ENCODE measurements at regions not wholly inside any gene's neighbourhood (a gene's known extent, or its start where the extent isn't known, plus 50 kb on each side); places are given as distances from the start of the nearest gene placed in this dataset.

DNA sequence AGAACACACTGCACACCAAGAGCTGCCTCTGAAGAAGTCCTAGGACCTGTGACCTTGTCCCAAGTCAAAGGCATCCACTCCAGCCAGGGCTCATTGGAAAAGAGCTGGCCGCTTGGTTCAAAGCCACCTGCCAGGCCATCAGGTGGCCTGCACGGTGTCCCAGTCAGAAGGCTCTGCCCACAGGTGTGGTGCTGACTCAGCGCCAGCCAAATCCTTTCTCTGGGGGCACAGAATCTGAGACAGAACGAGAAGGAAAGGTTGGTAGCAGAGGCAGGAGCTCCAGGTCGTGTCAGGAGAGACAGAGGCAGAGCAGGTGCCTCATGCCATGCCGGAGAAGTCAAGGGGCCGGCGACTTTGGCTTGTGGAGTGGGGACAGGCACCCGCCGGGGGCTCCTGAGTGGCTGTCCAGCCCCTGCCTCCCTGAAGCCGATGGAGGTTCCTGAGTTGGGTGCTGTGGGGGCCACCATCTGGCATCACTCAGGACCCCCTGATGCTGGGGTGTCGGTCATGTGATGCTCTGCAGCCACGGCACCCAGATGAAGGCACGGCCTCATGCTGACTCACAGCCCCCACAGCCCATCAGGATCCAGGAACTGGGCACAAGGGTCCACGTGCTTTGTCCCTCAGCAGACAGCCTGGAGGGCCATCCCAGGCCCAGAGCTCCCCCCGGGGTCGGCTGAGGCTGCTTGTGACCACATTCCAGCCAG is 128.1 kb upstream of the FOXF1 start:
- WGBS, 2 donors = 70 to 80% methylated on average over 17 of the region's 17 CpGs
- Histone ChIP-seq H3K4me3 (no peak overlapping the region), H3K27ac (no peak overlapping the region)

GRCh38 chr16:86382774-86383407 is 127.4 kb upstream of the FOXF1 start:
- WGBS, 2 donors = 74 to 82% methylated on average over 15 of the region's 15 CpGs
- H3K9me3 ChIP-seq = no peaks in the 10 kb centered on the region
- peak; percentile 64 for DNase-seq
- H3K4me1 ChIP-seq = peaks cover 0 to 9% (median 2%) of the 10 kb centered on the region in 4 donors
- no peaks in the 10 kb centered on the region for H3K27me3 ChIP-seq
- TF ChIP-seq CTCF (IDR thresholded peaks at IDR 0.05) (no peak), EP300 (IDR thresholded peaks at IDR 0.05) (no peak), POLR2A (IDR thresholded peaks at IDR 0.05) (no peak), POLR2AphosphoS5 (IDR thresholded peaks at IDR 0.05) (no peak)
- peak overlapping the region in 1 of 4 donors; percentile 36 for H3K27ac ChIP-seq
- intact Hi-C loops (cut with DNase I) = no loop called here
- no peaks in the 10 kb centered on the region for H3K36me3 ChIP-seq
- no peak overlapping the region for H3K4me3 ChIP-seq

More for the DNA sequence above, 128.1 kb upstream of the FOXF1 start:
- TF ChIP-seq POLR2AphosphoS5 (IDR thresholded peaks at IDR 0.05) (no peak), EP300 (IDR thresholded peaks at IDR 0.05) (no peak), POLR2A (IDR thresholded peaks at IDR 0.05) (no peak)
- Histone ChIP-seq H3K4me1 (peaks cover 0 to 9% (median 2%) of the 10 kb centered on the region in 4 donors), H3K27me3 (no peaks in the 10 kb centered on the region), H3K36me3 (no peaks in the 10 kb centered on the region), H3K9me3 (no peaks in the 10 kb centered on the region)
- no peak for DNase-seq
- intact Hi-C loops (cut with DNase I) = no loop called here

- 8 to 38% methylated on average over 7 of the region's 7 CpGs for WGBS, 2 donors
- H3K27ac ChIP-seq = peak overlapping the region in 3 of 4 donors; percentile 15 to 43 (median 36)
- peak; percentile 70 for DNase-seq
- H3K4me3 ChIP-seq = no peak overlapping the region
- intact Hi-C loops (cut with DNase I) = no loop called here
- H3K27me3 ChIP-seq = no peaks in the 10 kb centered on the region
- no peaks in the 10 kb centered on the region for H3K36me3 ChIP-seq
- no peaks in the 10 kb centered on the region for H3K9me3 ChIP-seq
- peaks cover 0 to 9% (median 2%) of the 10 kb centered on the region in 4 donors for H3K4me1 ChIP-seq
- TF ChIP-seq POLR2A (IDR thresholded peaks at IDR 0.05) (no peak), POLR2AphosphoS5 (IDR thresholded peaks at IDR 0.05) (no peak), CTCF (IDR thresholded peaks at IDR 0.05) (no peak), EP300 (IDR thresholded peaks at IDR 0.05) (no peak)
These were observed 126.7 kb upstream of the FOXF1 start for GRCh38 chr16:86383488-86384262.

- H3K4me1 ChIP-seq = peaks cover 0 to 9% (median 2%) of the 10 kb centered on the region in 4 donors
- whole genome bisulfite sequencing, 2 donors = 63 to 79% methylated on average over 9 of the region's 9 CpGs
- DNase-seq = peak; percentile 56
- H3K4me3 ChIP-seq = no peak overlapping the region
- H3K36me3 ChIP-seq = no peaks in the 10 kb centered on the region
- no peak for TF ChIP-seq POLR2AphosphoS5 (IDR thresholded peaks at IDR 0.05)
- no peak for TF ChIP-seq EP300 (IDR thresholded peaks at IDR 0.05)
- TF ChIP-seq POLR2A (IDR thresholded peaks at IDR 0.05) = no peak
- TF ChIP-seq CTCF (IDR thresholded peaks at IDR 0.05) = no peak
- H3K27me3 ChIP-seq = no peaks in the 10 kb centered on the region
- no peaks in the 10 kb centered on the region for H3K9me3 ChIP-seq
- peak overlapping the region in 3 of 4 donors; percentile 15 to 43 (median 25) for H3K27ac ChIP-seq
- intact Hi-C loops (cut with DNase I) = no loop called here
These were observed 126.1 kb upstream of the FOXF1 start for GRCh38 chr16:86384263-86384649.

- 84 to 90% methylated on average over 10 of the region's 10 CpGs for WGBS, 2 donors
- Histone ChIP-seq H3K4me1 (peaks cover 0 to 9% (median 2%) of the 10 kb centered on the region in 4 donors), H3K9me3 (no peaks in the 10 kb centered on the region), H3K36me3 (no peaks in the 10 kb centered on the region), H3K4me3 (no peak overlapping the region), H3K27me3 (no peaks in the 10 kb centered on the region), H3K27ac (no peak overlapping the region)
- no peak for DNase-seq
- no peak for TF ChIP-seq POLR2AphosphoS5 (IDR thresholded peaks at IDR 0.05)
- TF ChIP-seq EP300 (IDR thresholded peaks at IDR 0.05) = no peak
- no peak for TF ChIP-seq POLR2A (IDR thresholded peaks at IDR 0.05)
- no peak for TF ChIP-seq CTCF (IDR thresholded peaks at IDR 0.05)
- intact Hi-C loops (cut with DNase I) = no loop called here
These were observed 125.3 kb upstream of the FOXF1 start for GRCh38 chr16:86384980-86385379.

All from sigmoid colon (tissue), 6 donors.